ENCODE measurements at regions not wholly inside any gene's neighbourhood (a gene's known extent, or its start where the extent isn't known, plus 50 kb on each side); places are given as distances from the start of the nearest gene placed in this dataset.
A peak's percentile ranks its signal among the peaks of the same experiment; 100 is the strongest.

GRCh38 chr6:68391953-68392352 is 243.1 kb upstream of the ADGRB3 start:
- DNase-seq: no peak

- DNase-seq: no peak
Observed at GRCh38 chr6:68372991-68373390, 262.1 kb upstream of the ADGRB3 start.

GRCh38 chr6:68368845-68369244 is 266.2 kb upstream of the ADGRB3 start:
- no peak for DNase-seq

GRCh38 chr6:68364271-68364805 is 270.7 kb upstream of the ADGRB3 start:
- no peak for DNase-seq

GRCh38 chr6:68343901-68344300 is 291.2 kb upstream of the ADGRB3 start:
- DNase-seq: peak; percentile 10

- DNase-seq: no peak
Observed at GRCh38 chr6:68342286-68342685, 292.8 kb upstream of the ADGRB3 start.

GRCh38 chr6:68339488-68340131 is 295.5 kb upstream of the ADGRB3 start:
- DNase-seq: no peak

GRCh38 chr6:68333442-68333841 is 301.6 kb upstream of the ADGRB3 start:
- peak; percentile 14 for DNase-seq

GRCh38 chr6:68328156-68328555 is 306.9 kb upstream of the ADGRB3 start:
- DNase-seq: no peak

GRCh38 chr6:68326762-68327161 is 308.3 kb upstream of the ADGRB3 start:
- DNase-seq: no peak

- DNase-seq: no peak
Observed at GRCh38 chr6:68317366-68317765, 317.7 kb upstream of the ADGRB3 start.

- no peak for DNase-seq
Observed at GRCh38 chr6:68313911-68314310, 321.2 kb upstream of the ADGRB3 start.

- DNase-seq: no peak
Observed at GRCh38 chr6:68307301-68307700, 327.8 kb upstream of the ADGRB3 start.

- no peak for DNase-seq
Observed at GRCh38 chr6:68296126-68296525, 339.0 kb upstream of the ADGRB3 start.

GRCh38 chr6:68282646-68283045 is 352.4 kb upstream of the ADGRB3 start:
- no peak for DNase-seq

- no peak for DNase-seq
Observed at GRCh38 chr6:68279793-68280557, 355.1 kb upstream of the ADGRB3 start.

- no peak for DNase-seq
Observed at GRCh38 chr6:68273297-68273696, 361.8 kb upstream of the ADGRB3 start.

- no peak for DNase-seq
Observed at GRCh38 chr6:68256391-68256790, 378.7 kb upstream of the ADGRB3 start.

- no peak for DNase-seq
Observed at GRCh38 chr6:68252632-68253031, 382.4 kb upstream of the ADGRB3 start.

- DNase-seq: no peak
Observed at GRCh38 chr6:68247782-68248181, 387.3 kb upstream of the ADGRB3 start.

GRCh38 chr6:68240726-68241125 is 394.4 kb upstream of the ADGRB3 start:
- no peak for DNase-seq

- DNase-seq: no peak
Observed at GRCh38 chr6:68239034-68239433, 396.0 kb upstream of the ADGRB3 start.

GRCh38 chr6:68238097-68238601 is 396.9 kb upstream of the ADGRB3 start:
- DNase-seq: no peak
